Caco-2 (cell line): ENCODE measurements at regions not wholly inside any gene's neighbourhood (a gene's known extent, or its start where the extent isn't known, plus 50 kb on each side); places are given as distances from the start of the nearest gene placed in this dataset.

Source experiments
- BruUV-seq: library from RNA; stranded (reverse); fragments of 400-500 nt; replicated peaks from 2 replicates; lab custom pipeline; 2021; lab: Mats Ljungman, UMichigan
- CTCF ChIA-PET: fragments of 300-600 bp; sonication (Branson Sonifier 250); formaldehyde crosslinking; loops from one replicate; lab custom pipeline; 2022; ENCODE audit warnings: antibody characterized with exemption; lab: Charles Lee
- POLR2A ChIA-PET: fragments of 300-600 bp; sonication (Branson Sonifier 250); formaldehyde crosslinking; loops from one replicate; lab custom pipeline; 2022; ENCODE audit warnings: antibody characterized with exemption; lab: Charles Lee
- DNase-seq, 2 experiments: peaks; one replicate each; pipeline versions ENCODE4 v3.0.0 to v3.0.0-alpha.2; 2020 to 2022
- H3K27me3 ChIP-seq: replicated peaks from 2 replicates; pipeline ENCODE4 v1.6.0; 2011; ENCODE audit warnings: low read length; ENCODE audit not compliant: control insufficient read depth, insufficient read depth
- H3K36me3 ChIP-seq: 2 replicates; pipeline ENCODE4 v1.5.1; 2011; ENCODE audit warnings: low read length; ENCODE audit not compliant: control insufficient read depth, insufficient read depth
- H3K4me1 ChIP-seq: fragments of 250-450 bp; sonication (Bioruptor Pico); 2 replicates; pipeline ENCODE4 v1.5.1; 2020; ENCODE audit warnings: mild to moderate bottlenecking
- H3K4me3 ChIP-seq: 2 replicates; pipeline ENCODE4 v1.5.1; 2011; ENCODE audit warnings: low read depth, mild to moderate bottlenecking, control low read depth, low read length
- H3K9me3 ChIP-seq: fragments of 250-450 bp; sonication (Bioruptor Pico); 2 replicates; pipeline ENCODE4 v1.5.1; 2020; ENCODE audit warnings: mild to moderate bottlenecking, moderate library complexity
- H3K27ac Mint-ChIP-seq: one replicate; pipeline ENCODE4 v1.8.0; 2022; ENCODE audit warnings: mixed read lengths; ENCODE audit not compliant: unreplicated experiment
- H3K27me3 Mint-ChIP-seq: one replicate; pipeline ENCODE4 v1.8.0; 2022; ENCODE audit warnings: mixed read lengths; ENCODE audit not compliant: insufficient read depth, unreplicated experiment
- H3K36me3 Mint-ChIP-seq: one replicate; pipeline ENCODE4 v1.8.0; 2022; ENCODE audit warnings: mild to moderate bottlenecking, mixed read lengths; ENCODE audit not compliant: insufficient read depth, unreplicated experiment
- H3K4me1 Mint-ChIP-seq: one replicate; pipeline ENCODE4 v1.8.0; 2022; ENCODE audit warnings: low read depth, mixed read lengths; ENCODE audit not compliant: unreplicated experiment
- H3K4me3 Mint-ChIP-seq: one replicate; pipeline ENCODE4 v1.8.0; 2022; ENCODE audit warnings: mild to moderate bottlenecking, moderate library complexity, mixed read lengths; ENCODE audit not compliant: unreplicated experiment
- H3K9me3 Mint-ChIP-seq: one replicate; pipeline ENCODE4 v1.8.0; 2022; ENCODE audit warnings: mixed read lengths; ENCODE audit not compliant: unreplicated experiment
- CTCF ChIP-seq, 2 experiments: fragments of 200-600 bp in 1 of 2; IDR thresholded peaks; 1 replicate in 1 of 2; 2 replicates in 1 of 2; pipeline versions ENCODE4 v1.5.1 to v1.8.0; 2011 to 2022; ENCODE audit warnings: antibody characterized with exemption in 1 of 2, control low read depth in 1 of 2, inconsistent platforms in 1 of 2, low read depth in 1 of 2, low read length in 1 of 2, mild to moderate bottlenecking in 1 of 2, moderate library complexity in 1 of 2; ENCODE audit not compliant: insufficient read depth in 1 of 2, severe bottlenecking in 1 of 2, unreplicated experiment in 1 of 2
- intact Hi-C: fragments of 100-400 bp; cut with micrococcal nuclease; formaldehyde crosslinking; loops from one replicate; pipeline ENCODE4 v1.10.0; 2022; ENCODE audit not compliant: unreplicated experiment

GRCh38 chr11:15730995-15731385 lies 616.3 kb downstream of the INSC start:
- Histone ChIP-seq H3K27me3 (no peaks in the 10 kb centered on the region), H3K4me1 (no peaks in the 10 kb centered on the region), H3K9me3 (no peaks in the 10 kb centered on the region), H3K4me3 (no peak overlapping the region), H3K36me3 (no peaks in the 10 kb centered on the region)
- POLR2A ChIA-PET = no interaction called here
- no peaks in the 10 kb centered on the region for H3K36me3 Mint-ChIP-seq
- no peak for TF ChIP-seq CTCF (IDR thresholded peaks at IDR 0.05; ENCODE audit: insufficient read depth in 1 of 2, low read depth in 1 of 2, low read length in 1 of 2, severe bottlenecking in 1 of 2, unreplicated experiment in 1 of 2)
- CTCF ChIA-PET = no interaction called here
- H3K4me3 Mint-ChIP-seq = no peak overlapping the region
- intact Hi-C loops = no loop called here
- no peak overlapping the region for H3K27ac Mint-ChIP-seq
- DNase-seq = no peak
- H3K4me1 Mint-ChIP-seq = peaks cover 7% of the 10 kb centered on the region
- BruUV-seq = no TSS peak
- H3K27me3 Mint-ChIP-seq = no peaks in the 10 kb centered on the region
- no peaks in the 10 kb centered on the region for H3K9me3 Mint-ChIP-seq

- Mint-ChIP-seq H3K27ac (no peak overlapping the region), H3K27me3 (peaks cover 3% of the 10 kb centered on the region), H3K9me3 (no peaks in the 10 kb centered on the region), H3K4me3 (no peak overlapping the region), H3K36me3 (no peaks in the 10 kb centered on the region), H3K4me1 (no peaks in the 10 kb centered on the region)
- H3K27me3 ChIP-seq = no peaks in the 10 kb centered on the region
- TF ChIP-seq CTCF (IDR thresholded peaks at IDR 0.05; ENCODE audit: insufficient read depth in 1 of 2, low read depth in 1 of 2, low read length in 1 of 2, severe bottlenecking in 1 of 2, unreplicated experiment in 1 of 2) = no peak
- DNase-seq = no peak
- no peak overlapping the region for H3K4me3 ChIP-seq
- H3K4me1 ChIP-seq = no peaks in the 10 kb centered on the region
- intact Hi-C loops = no loop called here
- no peaks in the 10 kb centered on the region for H3K9me3 ChIP-seq
- CTCF ChIA-PET = no interaction called here
- BruUV-seq = no TSS peak
- POLR2A ChIA-PET = no interaction called here
- H3K36me3 ChIP-seq = no peaks in the 10 kb centered on the region
Observed at GRCh38 chr11:15735706-15736105, 620.6 kb downstream of the SOX6 start.

GRCh38 chr11:15737320-15737719 lies 619.0 kb downstream of the SOX6 start:
- Mint-ChIP-seq H3K4me3 (no peak overlapping the region), H3K9me3 (no peaks in the 10 kb centered on the region), H3K27ac (no peak overlapping the region), H3K36me3 (no peaks in the 10 kb centered on the region), H3K27me3 (peaks cover 3% of the 10 kb centered on the region), H3K4me1 (no peaks in the 10 kb centered on the region)
- no peak overlapping the region for H3K4me3 ChIP-seq
- H3K4me1 ChIP-seq = no peaks in the 10 kb centered on the region
- intact Hi-C loops = no loop called here
- TF ChIP-seq CTCF (IDR thresholded peaks at IDR 0.05; ENCODE audit: insufficient read depth in 1 of 2, low read depth in 1 of 2, low read length in 1 of 2, severe bottlenecking in 1 of 2, unreplicated experiment in 1 of 2) = no peak
- no peaks in the 10 kb centered on the region for H3K9me3 ChIP-seq
- ChIA-PET POLR2A (no interaction called here), CTCF (no interaction called here)
- H3K27me3 ChIP-seq = no peaks in the 10 kb centered on the region
- BruUV-seq = no TSS peak
- H3K36me3 ChIP-seq = no peaks in the 10 kb centered on the region
- DNase-seq = no peak
